HepG2 (cell line): ENCODE measurements at regions not wholly inside any gene's neighbourhood (a gene's known extent, or its start where the extent isn't known, plus 50 kb on each side); places are given as distances from the start of the nearest gene placed in this dataset.

Source experiments
- ATAC-seq: fragments of 200-7000 bp; cut with Tn5 transposase; 3 replicates; pipeline ENCODE4 v1.9.1; 2020; ENCODE audit warnings: mild to moderate bottlenecking, moderate library complexity
- BruUV-seq: library from RNA; stranded (reverse); fragments of 400-500 nt; replicated peaks from 2 replicates; lab custom pipeline; 2021; lab: Mats Ljungman, UMichigan
- CTCF ChIA-PET: fragments of 300-600 bp; formaldehyde crosslinking; extraction: SDS; loops from one replicate; lab custom pipeline; 2021; ENCODE audit warnings: low total read pairs, inconsistent platforms, low intra/inter-chr PET ratio; lab: Yijun Ruan, JAX
- POLR2A ChIA-PET: fragments of 350-600 bp; sonication (Branson Sonifier 250); formaldehyde crosslinking; loops from one replicate; lab custom pipeline; 2020; ENCODE audit warnings: antibody characterized with exemption, inconsistent platforms; lab: Yijun Ruan, JAX
- DNase-seq: peaks from one replicate; pipeline ENCODE4 v3.0.0-alpha.2; 2015; ENCODE audit warnings: low spot score
- FAIRE-seq: peaks from 3 replicates; lab custom pipeline; 2011; peaks lifted over from hg19 to GRCh38; lab: Jason Lieb, UNC
- H2AFZ ChIP-seq: one replicate; pipeline ENCODE4 v1.6.1; 2011; ENCODE audit warnings: low read length, inconsistent platforms
- H3K27ac ChIP-seq: fragments of 300-600 bp; 3 replicates; pipeline ENCODE4 v1.8.0; 2011; ENCODE audit warnings: mixed run types, mild to moderate bottlenecking, mixed read lengths, low read length, inconsistent platforms; ENCODE audit not compliant: insufficient read depth; ENCODE audit errors: extremely low read length
- H3K27me3 ChIP-seq, 2 experiments: fragments of 200-600 bp in 1 of 2; 2 replicates in 1 of 2; 3 replicates in 1 of 2; pipeline versions ENCODE4 v1.6.0 to v1.8.0; 2011; ENCODE audit warnings: low read length in 2 of 2, mild to moderate bottlenecking in 2 of 2, moderate library complexity in 2 of 2, inconsistent platforms in 1 of 2; ENCODE audit not compliant: insufficient read depth in 2 of 2, control insufficient read depth in 1 of 2
- H3K36me3 ChIP-seq, 2 experiments: fragments of 200-600 bp in 1 of 2; replicated peaks in 1 of 2; 2 replicates in 1 of 2; 3 replicates in 1 of 2; pipeline versions ENCODE4 v1.5.1 to v1.8.0; 2011; ENCODE audit warnings: low read length in 2 of 2, inconsistent platforms in 1 of 2; ENCODE audit not compliant: insufficient read depth in 2 of 2, control insufficient read depth in 1 of 2
- H3K4me1 ChIP-seq: 2 replicates; pipeline ENCODE4 v1.5.1; 2012; ENCODE audit warnings: low read length, inconsistent platforms; ENCODE audit not compliant: insufficient read depth
- H3K4me2 ChIP-seq: 2 replicates; pipeline ENCODE4 v1.6.0; 2011; ENCODE audit warnings: low read depth, low read length, inconsistent platforms
- H3K4me3 ChIP-seq, 3 experiments: fragments of 200-600 bp in 1 of 3; sonication (generic), shearing (Covaris generic) in 1 of 3; replicated peaks in 1 of 3; 2 replicates each; pipeline ENCODE4 v1.5.1; 2011 to 2016; ENCODE audit warnings: low read length in 3 of 3, inconsistent platforms in 2 of 3, low read depth in 2 of 3, mild to moderate bottlenecking in 2 of 3, control low read depth in 1 of 3, mixed read lengths in 1 of 3; ENCODE audit not compliant: insufficient read depth in 1 of 3
- H3K79me2 ChIP-seq: one replicate; pipeline ENCODE4 v1.6.1; 2011; ENCODE audit warnings: low read length, inconsistent platforms; ENCODE audit not compliant: insufficient read depth
- H3K9ac ChIP-seq: 2 replicates; pipeline ENCODE4 v1.6.0; 2011; ENCODE audit warnings: mild to moderate bottlenecking, low read depth, low read length, inconsistent platforms; ENCODE audit not compliant: insufficient read depth
- H3K9me3 ChIP-seq: 2 replicates; pipeline ENCODE4 v1.5.1; 2012; ENCODE audit warnings: mild to moderate bottlenecking, low read length
- H4K20me1 ChIP-seq: 2 replicates; pipeline ENCODE4 v1.6.0; 2011; ENCODE audit warnings: inconsistent platforms, mild to moderate bottlenecking, low read length, moderate library complexity; ENCODE audit not compliant: insufficient read depth
- JDP2 ChIP-seq: sonication (generic); formaldehyde crosslinking; IDR thresholded peaks from 2 replicates; pipeline ENCODE4 v1.8.1; 2022; ENCODE audit warnings: missing genetic modification reagents, borderline replicate concordance
- MAFK ChIP-seq, 2 experiments: IDR thresholded peaks in 1 of 2; conservative IDR thresholded peaks in 1 of 2; 2 replicates each; pipeline ENCODE4 v1.6.1; 2011; ENCODE audit warnings: improper control_type of control experiment in 2 of 2, low read length in 2 of 2
- SATB2 ChIP-seq: sonication (generic); formaldehyde crosslinking; IDR thresholded peaks from 2 replicates; pipeline ENCODE4 v1.5.0; 2020; ENCODE audit warnings: missing genetic modification reagents
- SMAD1 ChIP-seq: sonication (generic); formaldehyde crosslinking; IDR thresholded peaks from 2 replicates; pipeline ENCODE4 v1.4.0; 2020; ENCODE audit warnings: missing genetic modification reagents, low read depth, mild to moderate bottlenecking, borderline replicate concordance
- ZNF432 ChIP-seq: sonication (generic); formaldehyde crosslinking; IDR thresholded peaks from 2 replicates; pipeline ENCODE4 v1.5.0; 2020; ENCODE audit warnings: missing genetic modification reagents, mild to moderate bottlenecking, borderline replicate concordance
- WGBS: methylation state at CpG from one replicate; pipeline ENCODE4 v1.1.6; 2017; ENCODE audit warnings: low lambda C conversion rate; 5-methylcytosine and 5-hydroxymethylcytosine counted together
- in situ Hi-C: cut with HindIII; loops from 2 replicates; pipeline ENCODE4 v1.10.0; 2017; ENCODE audit warnings: low pct_unique_long_range_greater_than_20kb; ENCODE audit not compliant: extremely low pct_ligation_motif_present
- intact Hi-C: fragments of 100-400 bp; cut with micrococcal nuclease; formaldehyde crosslinking; loops from one replicate; pipeline ENCODE4 v1.10.0; 2022; ENCODE audit not compliant: unreplicated experiment

DNA sequence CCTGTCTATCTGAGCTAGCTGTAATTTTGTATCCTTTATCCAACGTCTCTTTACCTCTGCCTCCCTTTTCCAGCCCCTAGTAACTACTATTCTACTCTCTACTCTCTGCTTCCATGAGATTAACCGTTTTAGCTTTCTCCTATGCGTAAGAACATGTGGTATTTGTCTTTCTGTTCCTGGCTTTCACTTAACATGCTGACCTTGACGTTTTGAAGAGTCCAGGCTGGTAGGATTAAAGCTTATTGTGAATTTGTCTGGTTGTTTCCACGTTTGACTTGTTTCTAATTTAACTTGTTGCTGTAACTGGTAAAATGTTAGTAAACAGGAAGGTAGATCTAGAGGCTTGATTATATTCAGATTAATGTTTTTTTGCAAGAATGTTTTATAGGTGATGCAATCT lies 385.3 kb downstream of the PSAT1 start:
- DNase-seq (no peak), FAIRE-seq (no peak), ATAC-seq (no peak)
- no TSS peak for BruUV-seq
- Histone ChIP-seq H4K20me1 (no peaks in the 10 kb centered on the region; the same call in 1 of the 2 replicates), H3K27me3 (no peaks in the 10 kb centered on the region), H3K4me3 (no peak overlapping the region), H3K4me1 (no peaks in the 10 kb centered on the region), H3K27ac (no peak overlapping the region), H3K79me2 (no peaks in the 10 kb centered on the region), H3K9ac (no peak overlapping the region), H3K4me2 (no peak overlapping the region), H3K9me3 (no peaks in the 10 kb centered on the region), H2AFZ (no peak overlapping the region), H3K36me3 (no peaks in the 10 kb centered on the region)
- POLR2A ChIA-PET: no interaction called here
- WGBS: 2% methylated on average over 5 of the region's 5 CpGs
- CTCF ChIA-PET: no interaction called here
- no peak for TF ChIP-seq JDP2
- TF ChIP-seq MAFK (conservative IDR thresholded peaks at IDR 0.05 in 1 of 2, IDR thresholded peaks at IDR 0.05 in 1 of 2; ENCODE audit: low read length in 2 of 2): peak; percentile 23 to 46; a peak in 3 of 4 replicates
- intact Hi-C loops (no loop called here), in situ Hi-C loops (no loop called here)

DNA sequence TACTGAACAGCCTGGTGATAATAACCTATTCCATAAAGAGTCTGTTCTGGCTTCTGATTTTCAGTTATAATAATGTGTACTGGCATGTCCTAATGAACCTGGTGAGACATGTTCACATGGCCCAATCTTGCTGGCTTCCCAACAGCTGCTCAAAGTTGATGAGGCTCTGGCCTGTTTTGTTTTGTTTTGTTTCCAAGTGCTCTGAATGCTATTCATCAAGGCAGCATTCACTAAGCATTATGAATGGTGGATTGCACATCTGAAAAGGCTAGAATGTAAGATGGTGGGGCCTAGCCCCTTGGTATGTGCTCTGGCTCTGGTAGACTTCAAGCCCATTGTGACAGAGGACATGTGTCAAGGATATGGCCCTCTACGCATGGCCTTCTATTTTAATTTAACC lies 388.5 kb downstream of the PSAT1 start:
- H3K9ac ChIP-seq: no peak overlapping the region
- in situ Hi-C loops (no loop called here), intact Hi-C loops (no loop called here)
- no peak overlapping the region for H2AFZ ChIP-seq
- no peaks in the 10 kb centered on the region for H3K9me3 ChIP-seq
- H4K20me1 ChIP-seq: no peaks in the 10 kb centered on the region; the same call in 1 of the 2 replicates
- H3K36me3 ChIP-seq: no peaks in the 10 kb centered on the region
- no peak for FAIRE-seq
- ChIA-PET CTCF (no interaction called here), POLR2A (no interaction called here)
- no peaks in the 10 kb centered on the region for H3K4me1 ChIP-seq
- no peak overlapping the region for H3K27ac ChIP-seq
- no peak overlapping the region for H3K4me2 ChIP-seq
- no peak for ATAC-seq
- TF ChIP-seq SATB2 (CRISPR knock-in tag) (no peak), ZNF432 (CRISPR knock-in tag) (no peak), SMAD1 (CRISPR knock-in tag) (no peak)
- H3K4me3 ChIP-seq: no peak overlapping the region
- BruUV-seq: no TSS peak
- no peaks in the 10 kb centered on the region for H3K79me2 ChIP-seq
- WGBS: 100% methylated on average over 1 of the region's 1 CpG
- no peaks in the 10 kb centered on the region for H3K27me3 ChIP-seq
- no peak for DNase-seq
